Urothelium cell line (cell line): ENCODE measurements at regions not wholly inside any gene's neighbourhood (a gene's known extent, or its start where the extent isn't known, plus 50 kb on each side); places are given as distances from the start of the nearest gene placed in this dataset.

Experiments
- DNase-seq: peaks from one replicate; pipeline ENCODE4 v3.0.0; 2011; ENCODE audit warnings: low spot score, mixed read lengths
- FAIRE-seq: peaks from 2 replicates; lab custom pipeline; 2011; peaks lifted over from hg19 to GRCh38; lab: Jason Lieb, UNC

DNA sequence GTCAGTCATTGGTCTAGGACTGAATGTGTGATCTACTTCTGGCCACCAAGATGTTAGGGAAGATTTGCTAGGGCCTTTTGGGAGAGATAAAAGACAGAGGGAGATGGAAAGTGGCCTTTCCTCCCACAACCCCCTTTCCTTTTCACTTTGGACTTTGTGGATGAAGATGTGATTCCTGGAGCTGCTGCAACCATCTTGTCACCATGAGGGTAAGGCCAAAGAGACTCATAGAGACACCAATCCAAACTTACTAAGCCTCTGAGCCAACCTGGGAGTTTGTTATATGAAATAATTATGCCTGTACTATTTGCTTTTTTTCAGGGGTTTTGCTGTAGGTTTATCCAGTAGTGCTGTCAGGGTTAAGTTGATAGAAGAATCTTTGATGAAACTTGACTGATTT lies 111.8 kb upstream of the SMIM23 start:
- DNase-seq: no peak
- FAIRE-seq: no peak

DNA sequence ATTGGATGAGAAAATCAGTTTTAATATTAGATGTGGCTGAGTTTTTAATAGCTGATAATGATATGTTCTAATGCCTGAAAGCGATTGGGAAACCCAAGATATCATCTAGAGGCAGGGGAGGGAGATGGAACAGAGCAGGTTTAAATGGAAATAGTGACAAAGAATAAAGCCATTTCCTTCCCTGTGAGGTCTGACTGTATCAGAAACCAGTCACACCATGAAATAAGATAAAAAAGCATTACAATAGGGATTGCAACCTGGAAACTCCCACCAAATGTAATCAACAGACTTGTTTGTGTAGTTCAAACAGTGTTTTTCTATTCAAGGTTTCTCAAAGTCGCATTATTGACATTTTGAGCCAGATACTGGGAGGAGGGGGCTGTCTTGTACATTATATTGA lies 110.1 kb upstream of the SMIM23 start:
- no peak for DNase-seq
- no peak for FAIRE-seq

DNA sequence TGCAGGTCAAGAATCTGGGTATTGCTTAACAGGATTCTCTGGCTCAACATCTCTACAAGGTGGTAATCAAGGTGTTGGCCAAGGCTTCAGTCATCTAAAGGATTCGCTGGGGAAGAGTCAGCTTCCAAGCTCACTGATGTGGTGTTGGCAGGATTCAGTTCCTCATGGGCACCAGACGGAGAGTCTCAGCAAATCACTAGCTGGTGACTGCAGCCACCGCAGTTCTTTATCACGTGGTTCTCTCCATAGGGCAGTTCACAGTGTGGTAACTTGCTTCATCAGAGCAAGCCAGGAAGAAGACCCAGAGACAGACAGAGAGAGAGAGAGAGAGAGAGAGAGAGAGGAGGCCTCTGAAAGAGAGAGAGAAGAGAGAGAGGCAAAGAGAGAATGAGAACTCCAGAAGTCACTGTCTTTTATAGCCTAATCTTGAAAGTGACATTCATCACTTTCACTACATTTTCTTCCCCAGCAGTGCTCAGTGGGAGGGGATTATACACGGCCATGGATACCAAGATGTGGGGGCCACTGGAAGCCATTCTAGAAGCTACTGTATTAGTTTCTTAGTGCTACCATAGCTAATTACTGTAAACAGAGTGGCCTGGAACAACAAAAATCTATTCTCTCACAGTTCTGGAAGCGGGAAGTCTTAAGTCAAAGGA lies 109.2 kb upstream of the SMIM23 start:
- FAIRE-seq (no peak), DNase-seq (no peak)

DNA sequence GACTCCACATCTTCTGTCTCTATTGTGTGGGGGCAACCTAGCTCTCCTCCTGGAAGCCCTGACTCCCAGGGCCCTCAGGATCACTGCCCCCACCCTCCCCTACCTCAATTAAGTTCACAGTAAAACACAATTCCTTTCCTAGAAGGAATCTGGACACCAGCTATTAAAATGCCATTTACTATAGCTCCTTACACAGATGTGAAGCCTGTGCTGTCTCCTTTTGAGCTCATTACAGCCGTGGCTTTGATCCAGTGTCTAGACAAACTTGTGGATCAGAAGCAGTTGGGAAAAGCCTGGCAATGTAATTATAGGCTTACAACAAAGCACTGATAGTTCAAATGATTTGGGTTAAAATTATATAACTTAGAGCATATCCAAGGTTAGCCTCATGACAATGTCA lies 107.0 kb upstream of the SMIM23 start:
- DNase-seq: no peak
- FAIRE-seq: no peak

DNA sequence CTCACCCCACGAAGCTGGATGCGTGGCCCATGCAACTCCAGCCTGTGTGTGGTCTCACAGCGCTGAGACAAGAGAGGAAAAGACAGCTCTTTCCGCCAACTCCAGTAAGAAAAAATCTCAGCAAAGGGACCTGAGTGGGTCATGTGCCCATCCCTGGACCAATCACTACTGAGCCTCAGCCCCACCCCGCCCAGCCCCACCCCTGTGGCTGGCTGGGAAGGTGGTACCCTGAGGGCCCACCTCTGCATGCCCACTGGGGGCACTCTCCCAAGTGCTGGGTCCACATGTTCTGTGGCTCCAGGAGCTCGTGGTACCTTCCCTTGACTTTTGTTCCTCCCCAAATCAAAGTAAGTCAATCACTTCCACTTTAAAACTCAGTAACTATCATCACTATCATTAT lies 105.1 kb upstream of the SMIM23 start:
- DNase-seq (no peak), FAIRE-seq (no peak)

DNA sequence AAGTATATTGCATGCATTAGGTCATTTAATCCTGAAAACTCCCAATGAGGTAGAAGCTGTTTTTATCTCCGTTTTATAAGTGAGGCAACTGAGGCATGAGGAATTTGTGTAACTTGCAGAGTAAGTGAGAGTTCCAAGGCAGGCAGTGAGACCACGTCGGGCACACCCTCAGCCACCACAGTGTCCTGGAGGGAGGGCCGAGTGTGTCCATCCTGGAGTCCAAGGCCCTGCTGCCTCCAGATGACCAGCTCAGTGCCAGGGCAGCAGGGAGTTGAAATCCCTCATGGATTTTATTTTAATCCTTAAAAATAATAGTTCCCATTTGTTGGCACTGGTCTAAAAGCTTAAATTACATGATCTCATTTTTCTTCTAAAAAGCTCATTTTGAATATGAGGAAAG lies 104.6 kb upstream of the SMIM23 start:
- FAIRE-seq (no peak), DNase-seq (no peak)

DNA sequence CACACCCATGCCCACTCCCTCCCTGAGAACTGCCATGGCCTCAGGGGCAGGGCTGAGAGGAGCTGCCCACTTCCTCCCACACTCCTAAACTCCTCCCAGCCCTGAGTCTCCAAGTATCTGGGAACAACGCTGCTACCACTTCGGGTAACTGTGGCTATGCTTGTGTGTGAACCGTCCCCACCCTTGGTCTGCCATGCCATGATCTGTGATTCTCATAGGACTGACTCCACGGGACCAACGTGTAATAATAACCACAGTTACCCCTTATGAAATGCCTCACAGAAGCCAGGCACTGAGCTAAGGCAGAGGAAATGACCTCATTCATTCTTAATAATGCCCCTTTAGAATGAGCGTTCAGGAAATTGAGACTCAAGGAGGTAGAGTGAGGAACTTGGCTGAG lies 103.9 kb upstream of the SMIM23 start:
- DNase-seq: peak; percentile 21
- FAIRE-seq: peak; percentile 76

DNA sequence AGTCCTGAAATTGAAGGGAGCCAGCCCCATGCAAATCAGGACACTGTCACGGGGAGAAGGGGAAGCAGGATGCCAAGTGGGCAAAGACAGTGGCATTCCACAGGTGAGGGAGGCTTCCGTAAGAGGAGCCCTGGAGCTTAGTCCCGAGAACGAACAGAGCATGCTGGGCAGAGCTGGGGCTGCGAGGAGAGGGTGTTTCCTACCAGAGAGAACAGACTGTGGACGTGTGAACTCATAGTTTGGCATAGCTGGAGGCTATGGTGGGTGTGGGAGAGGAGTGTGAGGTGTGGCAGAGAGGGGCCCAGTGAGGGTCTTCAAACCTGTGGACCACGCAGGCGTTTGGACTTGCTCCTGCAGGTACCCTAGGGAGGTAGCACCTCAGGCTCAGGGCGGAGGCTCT lies 102.8 kb upstream of the SMIM23 start:
- DNase-seq (no peak), FAIRE-seq (no peak)

DNA sequence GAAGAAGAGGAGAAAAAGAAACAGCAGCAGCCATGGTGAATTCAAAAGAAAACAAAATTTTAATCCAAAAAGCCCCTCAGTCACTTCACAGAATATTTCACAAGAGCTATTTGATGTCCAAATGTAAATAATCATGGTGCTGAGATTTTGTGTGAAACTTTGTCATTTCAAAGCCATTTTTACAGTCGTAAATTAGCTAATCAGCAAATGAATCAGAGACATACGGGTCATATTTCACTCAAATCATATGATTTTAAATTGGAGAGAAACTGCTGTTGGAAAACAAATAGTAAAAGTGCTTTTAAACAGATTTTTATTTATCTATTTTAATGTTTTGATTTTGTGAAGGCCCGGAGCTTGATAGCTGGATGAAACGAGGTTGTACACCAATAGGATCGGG lies 101.4 kb upstream of the SMIM23 start:
- no peak for FAIRE-seq

DNA sequence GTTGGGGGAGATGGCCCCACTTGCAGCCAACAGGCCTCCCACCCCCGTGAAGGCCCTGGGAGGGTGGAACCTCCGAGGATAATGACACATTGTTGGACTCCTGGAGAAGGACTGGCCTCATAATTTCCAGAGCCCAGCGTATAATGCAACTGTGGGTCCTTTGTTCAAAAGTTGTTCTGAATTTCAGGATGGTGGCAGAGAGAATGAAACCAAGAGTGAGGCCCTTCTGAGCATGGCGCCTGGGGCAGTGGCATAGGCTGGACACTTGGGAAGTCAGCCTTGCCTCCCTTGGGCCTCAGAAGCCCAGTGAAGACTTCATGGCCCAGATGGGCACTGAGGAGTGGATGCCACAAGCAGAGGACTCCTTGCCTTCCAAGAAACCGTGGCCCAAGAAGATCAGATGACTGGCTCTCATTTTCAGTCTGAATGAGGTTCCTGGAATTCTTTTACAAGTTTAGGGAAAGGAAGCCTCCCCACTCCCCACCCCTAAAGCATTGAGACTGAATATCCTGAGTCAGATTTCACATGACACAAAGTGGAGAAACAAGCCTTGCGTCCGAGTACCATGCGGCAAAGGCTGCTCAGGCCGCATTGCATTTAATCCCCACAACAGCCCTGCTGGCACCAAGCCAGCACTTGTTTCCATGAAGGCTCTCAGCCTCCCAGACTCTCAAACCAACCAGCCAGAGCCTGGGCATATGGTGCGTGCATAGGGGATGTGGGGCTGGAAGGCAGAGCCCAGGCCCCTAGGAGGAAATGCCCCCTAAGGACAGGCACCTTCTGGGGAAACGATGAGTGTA lies 96.7 kb upstream of the SMIM23 start:
- DNase-seq (no peak), FAIRE-seq (no peak)

More for the DNA sequence above, 101.4 kb upstream of the SMIM23 start:
- DNase-seq: no peak

DNA sequence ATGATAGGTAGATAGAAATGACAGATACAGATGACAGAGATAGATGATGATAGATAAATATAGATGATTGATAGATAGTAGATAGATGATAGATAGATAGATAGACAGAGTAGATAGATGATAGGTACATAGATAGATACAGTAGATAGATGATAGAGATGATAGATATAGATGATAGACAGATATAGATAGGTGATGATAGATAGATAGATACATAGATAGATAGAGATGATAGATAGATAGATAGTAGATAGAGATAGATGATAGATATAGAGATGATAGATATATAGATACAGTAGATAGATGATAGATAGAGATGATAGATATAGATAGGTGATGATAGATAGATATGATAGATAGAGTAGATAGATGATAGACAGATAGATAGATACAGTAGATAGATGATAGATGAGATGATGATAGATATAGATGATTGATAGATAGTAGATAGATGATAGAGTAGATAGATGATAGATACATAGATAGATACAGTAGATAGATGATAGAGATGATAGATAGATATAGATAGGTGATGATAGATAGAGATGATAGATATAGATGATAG lies 95.7 kb upstream of the SMIM23 start:
- DNase-seq (no peak), FAIRE-seq (no peak)

DNA sequence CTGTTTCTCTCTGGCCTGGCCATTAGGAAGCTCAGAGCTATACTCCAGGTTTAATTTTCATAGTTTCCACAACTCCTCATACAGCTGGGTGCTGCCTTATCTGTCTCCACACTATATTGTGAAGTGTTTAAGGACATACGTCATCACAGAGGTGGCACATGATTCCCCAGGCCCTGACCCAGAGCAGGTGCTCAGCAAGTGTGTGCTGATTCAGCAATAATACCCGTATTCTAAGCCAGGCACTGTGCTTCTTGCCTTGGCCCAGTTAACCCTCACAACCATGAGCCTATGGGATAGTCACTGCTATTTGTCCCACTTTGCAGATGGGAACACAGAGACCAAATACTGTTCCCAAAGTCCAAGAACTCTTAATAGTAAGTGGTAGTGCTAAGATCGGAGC lies 93.5 kb upstream of the SMIM23 start:
- DNase-seq (no peak), FAIRE-seq (no peak)

DNA sequence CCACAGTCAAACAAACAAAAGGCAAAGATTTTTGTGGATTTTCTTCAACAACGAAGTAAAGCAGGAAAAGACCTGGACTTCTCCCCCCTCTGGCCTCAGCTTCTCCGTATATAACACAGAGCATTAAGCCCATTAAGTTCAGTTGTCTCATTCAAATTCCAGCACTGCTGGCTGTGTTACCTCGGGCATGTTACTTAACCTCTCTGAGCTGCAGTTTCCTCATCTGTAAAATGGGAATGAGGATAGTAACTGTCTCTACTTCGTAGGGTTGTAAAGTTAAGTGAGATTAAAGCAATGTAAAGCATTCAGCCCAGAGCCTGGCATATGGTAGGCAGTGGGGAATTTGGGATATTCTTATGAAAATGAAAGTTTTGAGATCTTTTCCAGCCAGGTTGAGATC lies 92.7 kb upstream of the SMIM23 start:
- DNase-seq: no peak
- no peak for FAIRE-seq

DNA sequence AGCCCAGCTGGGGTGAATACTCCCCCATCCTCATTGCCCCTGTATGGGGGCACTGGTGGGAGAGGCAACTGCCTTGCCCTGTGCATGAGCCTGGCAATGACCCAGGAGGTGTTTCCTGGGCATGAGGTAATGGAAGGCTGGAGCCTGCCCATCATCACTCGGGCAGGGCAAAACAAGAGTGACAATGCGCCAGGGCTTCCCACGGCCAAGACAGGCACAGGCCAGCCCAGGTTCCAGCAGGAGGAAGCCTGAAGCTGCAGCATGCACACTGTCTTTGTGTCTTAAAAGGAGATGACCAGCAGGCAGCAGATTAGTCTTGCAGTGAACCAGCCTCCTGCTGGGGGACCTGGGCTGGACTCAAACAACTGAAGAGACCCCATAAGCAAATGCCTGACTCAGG lies 92.2 kb upstream of the SMIM23 start:
- FAIRE-seq (no peak), DNase-seq (no peak)

DNA sequence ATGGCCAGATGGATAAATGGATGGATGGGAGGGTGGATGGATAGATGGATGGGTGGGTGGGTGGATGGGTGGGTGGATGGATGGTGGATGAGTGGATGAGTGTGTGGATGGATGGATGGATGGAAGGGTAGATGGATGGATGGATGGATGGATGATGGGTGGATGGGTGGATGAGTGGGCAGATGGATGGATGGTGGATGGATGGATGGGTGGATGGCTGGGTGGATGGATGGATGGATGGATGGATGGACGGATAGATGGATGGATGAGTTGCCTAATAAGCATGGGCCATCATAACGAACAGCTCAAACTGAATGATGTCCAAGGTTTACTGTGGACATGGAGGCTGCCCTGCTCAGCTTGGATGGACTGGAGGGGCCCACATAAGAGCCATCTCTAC lies 89.8 kb upstream of the SMIM23 start:
- DNase-seq: no peak
- peak; percentile 55 for FAIRE-seq

DNA sequence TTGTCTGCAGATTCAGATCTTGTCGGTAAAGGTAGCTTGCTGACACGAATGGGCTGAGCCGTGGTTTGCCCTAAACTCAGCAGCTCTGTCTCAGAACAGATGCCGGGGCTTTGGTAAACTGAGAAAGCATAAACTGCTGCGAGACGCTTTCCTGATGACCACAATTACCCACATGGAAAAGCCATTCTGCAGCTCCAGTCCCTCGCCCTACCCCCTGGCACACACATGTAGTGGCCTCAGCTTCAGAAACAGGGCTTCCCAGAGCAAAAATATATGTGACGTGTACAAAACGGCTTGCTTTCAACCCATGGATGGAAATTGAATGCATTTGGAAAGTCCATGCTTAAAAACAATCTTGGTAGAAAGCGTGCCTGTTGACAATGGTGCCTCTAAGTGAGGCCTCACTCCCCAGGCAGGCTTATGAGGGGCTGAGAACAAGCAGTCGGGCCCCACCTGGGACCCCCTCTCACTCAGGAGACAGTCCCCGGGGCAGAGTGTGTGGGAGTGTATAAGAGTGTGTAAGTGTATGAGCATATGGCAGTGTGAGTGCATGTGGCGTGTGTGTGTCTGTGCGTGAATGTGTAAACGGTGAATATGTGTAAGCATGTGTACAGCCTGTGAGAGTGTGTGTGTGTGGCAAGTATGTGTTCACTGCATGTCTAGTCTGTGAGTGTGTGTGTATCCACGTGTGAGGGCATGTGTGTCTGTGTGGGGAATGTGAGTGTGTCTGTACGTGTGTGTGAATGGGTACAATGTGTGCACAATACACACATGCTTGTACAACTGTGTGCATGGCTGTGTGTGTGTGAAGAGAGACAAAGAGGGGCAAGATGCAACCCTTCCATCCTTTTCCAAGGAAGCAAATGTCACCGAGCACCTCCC lies 88.2 kb upstream of the SMIM23 start:
- FAIRE-seq (peak; percentile 90), DNase-seq (no peak)

DNA sequence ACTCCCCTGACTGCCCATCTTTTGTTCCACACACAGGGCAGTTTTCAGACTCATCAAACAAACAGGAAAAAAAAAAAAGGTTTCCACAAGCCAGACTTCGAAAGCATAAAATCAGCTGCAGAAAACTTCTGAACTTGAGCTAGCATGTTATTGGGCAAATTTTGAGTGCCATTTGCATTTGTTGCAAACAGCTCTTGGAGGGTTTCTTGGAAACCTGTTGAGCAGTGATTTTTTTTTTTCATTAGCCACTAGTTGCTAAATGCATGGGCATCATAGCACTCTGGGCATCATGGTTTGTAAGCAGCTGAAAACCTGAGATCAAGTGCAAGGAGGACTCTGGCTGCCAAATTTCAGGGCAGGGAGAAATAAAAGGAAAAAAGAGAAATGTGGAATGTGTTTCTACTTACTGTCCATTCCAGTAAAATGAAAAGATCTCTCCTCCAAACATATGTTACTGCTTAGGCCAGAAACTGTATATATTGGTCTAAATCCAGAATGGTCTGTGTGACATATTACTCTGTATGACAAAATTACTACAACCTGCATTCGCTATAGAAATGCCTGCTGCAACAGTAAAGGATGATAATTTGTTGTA lies 85.2 kb upstream of the SMIM23 start:
- DNase-seq (no peak), FAIRE-seq (no peak)

DNA sequence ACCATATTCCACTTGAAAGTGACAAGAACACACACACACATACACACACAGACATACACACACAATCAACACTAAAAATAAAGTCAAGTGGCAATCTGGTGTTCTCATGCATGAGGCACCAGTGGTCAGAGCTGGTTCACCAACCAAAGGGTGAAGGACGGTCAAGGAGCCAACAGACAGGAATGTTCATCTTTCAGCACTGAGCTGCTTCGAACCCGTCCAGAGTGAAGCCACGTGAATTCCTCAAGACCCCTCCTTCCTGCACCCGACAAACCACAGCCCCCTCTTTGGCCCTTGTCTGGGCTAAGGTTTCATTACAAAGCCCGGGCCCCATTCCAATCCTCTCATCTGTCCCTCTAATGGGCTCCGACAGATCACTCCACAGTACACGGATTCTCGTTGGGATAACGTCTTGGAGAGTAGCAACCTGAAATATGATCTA lies 84.5 kb upstream of the SMIM23 start:
- FAIRE-seq (no peak), DNase-seq (no peak)

DNA sequence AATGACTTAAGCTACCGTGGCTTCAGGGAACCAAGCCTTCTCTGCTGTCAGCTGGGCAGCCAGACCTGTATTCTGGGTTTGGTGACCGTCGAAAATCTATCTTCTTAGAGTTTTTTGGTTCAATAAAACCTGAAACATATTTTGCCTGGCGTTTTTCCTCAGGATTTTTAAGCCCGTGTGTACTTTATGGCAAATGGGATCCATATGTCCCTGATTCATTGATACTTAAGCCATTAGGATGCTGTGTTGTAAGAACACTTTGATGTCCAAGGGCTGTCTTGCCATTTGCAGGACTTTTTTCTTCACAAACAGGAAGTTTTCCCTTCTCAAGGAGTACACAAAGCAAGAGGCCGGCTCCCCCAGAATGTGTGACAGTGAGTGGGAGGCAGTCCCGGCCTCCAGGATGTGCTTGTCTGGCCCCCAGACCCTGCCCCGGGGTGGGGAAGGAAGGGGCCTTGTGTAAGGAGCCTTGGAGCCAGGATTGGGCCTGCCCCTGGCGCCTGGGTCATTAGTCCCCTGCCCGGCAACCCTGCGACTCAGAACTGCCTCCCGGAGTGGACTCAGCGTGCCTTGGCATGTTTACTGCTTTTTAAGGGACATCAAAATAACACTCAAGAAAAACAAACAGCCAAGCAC lies 83.4 kb upstream of the SMIM23 start:
- DNase-seq (no peak), FAIRE-seq (no peak)

DNA sequence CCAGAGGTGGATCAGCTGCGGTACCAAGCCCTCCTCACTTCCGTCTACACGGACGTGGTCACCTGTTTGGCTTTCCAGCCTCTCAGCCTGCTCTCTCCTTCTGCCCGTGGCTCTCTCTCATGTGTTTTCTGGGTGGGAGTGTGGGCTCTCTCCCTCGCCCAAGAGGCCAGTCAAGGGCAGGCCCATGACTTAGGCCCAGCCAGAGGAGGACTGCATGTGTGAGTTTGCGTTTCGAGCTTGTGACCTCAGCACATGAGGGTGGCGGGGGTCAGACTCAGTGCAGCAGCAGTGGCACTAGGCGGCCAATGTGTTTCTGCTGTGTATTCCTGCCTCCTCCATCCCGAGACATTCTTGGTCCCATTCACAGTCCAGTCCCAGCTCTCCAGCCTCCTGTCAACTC lies 82.5 kb upstream of the SMIM23 start:
- FAIRE-seq: no peak
- DNase-seq: no peak
